IMR-90 (cell line): ENCODE measurements at regions not wholly inside any gene's neighbourhood (a gene's known extent, or its start where the extent isn't known, plus 50 kb on each side); places are given as distances from the start of the nearest gene placed in this dataset.

Experiments
- ATAC-seq: fragments of 200-7000 bp; cut with Tn5 transposase; 2 replicates; pipeline ENCODE4 v1.9.1; 2020; ENCODE audit warnings: low read depth, mild to moderate bottlenecking, moderate library complexity
- BruUV-seq: library from RNA; stranded (reverse); fragments of 400-500 nt; replicated peaks from 2 replicates; lab custom pipeline; 2021; lab: Mats Ljungman, UMichigan
- CTCF ChIA-PET: fragments of 300-600 bp; formaldehyde crosslinking; extraction: SDS; loops from one replicate; lab custom pipeline; 2021; ENCODE audit warnings: antibody characterized with exemption; lab: Yijun Ruan, JAX
- POLR2A ChIA-PET: fragments of 300-600 bp; sonication (Branson Sonifier 250); formaldehyde crosslinking; loops from one replicate; lab custom pipeline; 2022; ENCODE audit warnings: antibody characterized with exemption; ENCODE audit not compliant: unreplicated experiment; lab: Charles Lee
- DNase-seq: peaks from one replicate; pipeline ENCODE4 v3.0.0; 2013
- H2AFZ ChIP-seq: replicated peaks from 2 replicates; pipeline ENCODE3; 2013; ENCODE audit warnings: low read length, mild to moderate bottlenecking; ENCODE audit not compliant: poor library complexity
- H2AK5ac ChIP-seq: 2 replicates; pipeline ENCODE4 v1.6.1; 2013; ENCODE audit warnings: low read depth, low read length, inconsistent platforms
- H2AK9ac ChIP-seq: replicated peaks from 2 replicates; pipeline ENCODE3; 2013; ENCODE audit warnings: mild to moderate bottlenecking, low read depth, low read length, moderate library complexity; ENCODE audit not compliant: poor library complexity
- H2BK120ac ChIP-seq: 2 replicates; pipeline ENCODE4 v1.6.1; 2013; ENCODE audit warnings: low read depth, low read length, inconsistent platforms
- H2BK15ac ChIP-seq: 3 replicates; pipeline ENCODE4 v1.6.1; 2013; ENCODE audit warnings: low read depth, low read length, inconsistent platforms
- H2BK20ac ChIP-seq: 2 replicates; pipeline ENCODE4 v1.6.1; 2013; ENCODE audit warnings: low read depth, mild to moderate bottlenecking, inconsistent platforms, low read length, moderate library complexity
- H2BK5ac ChIP-seq: 2 replicates; pipeline ENCODE4 v1.6.1; 2013; ENCODE audit warnings: mild to moderate bottlenecking, low read depth, low read length, inconsistent platforms; ENCODE audit not compliant: poor library complexity, severe bottlenecking
- H3K14ac ChIP-seq: replicated peaks from 2 replicates; pipeline ENCODE4 v1.6.1; 2013; ENCODE audit warnings: low read depth, low read length, inconsistent platforms
- H3K18ac ChIP-seq: 2 replicates; pipeline ENCODE4 v1.6.1; 2013; ENCODE audit warnings: low read depth, low read length, control low read depth
- H3K23ac ChIP-seq: 2 replicates; pipeline ENCODE4 v1.6.1; 2013; ENCODE audit warnings: low read depth, low read length, inconsistent platforms
- H3K27ac ChIP-seq: 2 replicates; pipeline ENCODE4 v1.5.1; 2013; ENCODE audit warnings: mild to moderate bottlenecking, control low read depth, low read length; ENCODE audit not compliant: insufficient read depth
- H3K27me3 ChIP-seq: 2 replicates; pipeline ENCODE4 v1.6.1; 2013; ENCODE audit warnings: low read length; ENCODE audit not compliant: control insufficient read depth, insufficient read depth
- H3K36me3 ChIP-seq: 2 replicates; pipeline ENCODE4 v1.6.1; 2013; ENCODE audit warnings: low read length, mixed read lengths; ENCODE audit not compliant: control insufficient read depth, insufficient read depth
- H3K4ac ChIP-seq: 2 replicates; pipeline ENCODE4 v1.6.1; 2013; ENCODE audit warnings: low read depth, low read length, inconsistent platforms
- H3K4me1 ChIP-seq: 2 replicates; pipeline ENCODE4 v1.6.1; 2013; ENCODE audit warnings: low read length, mixed read lengths; ENCODE audit not compliant: control insufficient read depth, insufficient read depth
- H3K4me2 ChIP-seq: 2 replicates; pipeline ENCODE4 v1.6.1; 2013; ENCODE audit warnings: low read depth, mild to moderate bottlenecking, control low read depth, low read length, moderate library complexity
- H3K4me3 ChIP-seq: 2 replicates; pipeline ENCODE4 v1.5.1; 2013; ENCODE audit warnings: low read depth, mild to moderate bottlenecking, control low read depth, low read length, moderate library complexity; ENCODE audit not compliant: insufficient read depth
- H3K56ac ChIP-seq: 2 replicates; pipeline ENCODE4 v1.6.1; 2013; ENCODE audit warnings: low read length, inconsistent platforms; ENCODE audit not compliant: insufficient read depth; ENCODE audit errors: extremely low read depth
- H3K79me1 ChIP-seq, 2 experiments: 2 replicates each; pipeline ENCODE4 v1.6.1; 2013; ENCODE audit warnings: low read length in 2 of 2, inconsistent platforms in 1 of 2, low read depth in 1 of 2
- H3K9ac ChIP-seq: 2 replicates; pipeline ENCODE4 v1.6.1; 2013; ENCODE audit warnings: low read depth, low read length, control low read depth
- H3K9me1 ChIP-seq: 2 replicates; pipeline ENCODE4 v1.6.1; 2013; ENCODE audit warnings: low read length, inconsistent platforms; ENCODE audit not compliant: insufficient read depth
- H3K9me3 ChIP-seq: 2 replicates; pipeline ENCODE4 v1.6.1; 2013; ENCODE audit warnings: low read length; ENCODE audit not compliant: control insufficient read depth, insufficient read depth
- H4K20me1 ChIP-seq: 2 replicates; pipeline ENCODE4 v1.6.1; 2013; ENCODE audit warnings: low read length, inconsistent platforms; ENCODE audit not compliant: insufficient read depth
- H4K5ac ChIP-seq: 2 replicates; pipeline ENCODE4 v1.6.1; 2013; ENCODE audit warnings: mild to moderate bottlenecking, low read depth, low read length, control low read depth
- H4K8ac ChIP-seq, 2 experiments: 2 replicates each; pipeline ENCODE4 v1.6.1; 2013; ENCODE audit warnings: low read depth in 2 of 2, low read length in 2 of 2, control low read depth in 1 of 2, inconsistent platforms in 1 of 2
- H4K91ac ChIP-seq: 2 replicates; pipeline ENCODE4 v1.6.1; 2013; ENCODE audit warnings: low read depth, low read length, inconsistent platforms; ENCODE audit not compliant: insufficient read depth
- RAD21 ChIP-seq: IDR thresholded peaks from 2 replicates; pipeline ENCODE4 v1.6.1; 2012; ENCODE audit warnings: low read length, improper control_type of control experiment
- WGBS, 2 experiments: methylation state at CpG; one replicate each; pipeline versions ENCODE4 v1.1.5 to v1.1.7; 2013; ENCODE audit warnings: missing lambda C conversion rate in 2 of 2; ENCODE audit not compliant: insufficient read length in 1 of 2; ENCODE audit errors: extremely low coverage in 2 of 2; 5-methylcytosine and 5-hydroxymethylcytosine counted together
- dilution Hi-C: fragments of 300-500 bp; cut with HindIII; formaldehyde crosslinking; loops from one replicate; pipeline ENCODE4 v1.14.3; 2018; ENCODE audit warnings: low sequenced_read_pairs; ENCODE audit not compliant: unreplicated experiment
- in situ Hi-C: fragments of 300-500 bp; cut with MboI; formaldehyde crosslinking; loops from 3 replicates; pipeline ENCODE4 v1.14.3; 2019; ENCODE audit warnings: low sequenced_read_pairs, inconsistent platforms, mixed read lengths
- intact Hi-C: fragments of 100-400 bp; cut with micrococcal nuclease; formaldehyde crosslinking; loops from 2 replicates; pipeline ENCODE4 v1.10.0; 2022

GRCh38 chr11:111135101-111135500 lies 110.4 kb upstream of the POU2AF2 start:
- H3K23ac ChIP-seq = no peak overlapping the region
- intact Hi-C loops (no loop called here), dilution Hi-C loops (no loop called here), in situ Hi-C loops (no loop called here)
- H3K4me2 ChIP-seq = no peak overlapping the region
- no peaks in the 10 kb centered on the region for H3K9me3 ChIP-seq
- no peak overlapping the region for H3K27ac ChIP-seq
- no peak overlapping the region for H2AK5ac ChIP-seq
- DNase-seq (no peak), ATAC-seq (no peak)
- H3K27me3 ChIP-seq = no peaks in the 10 kb centered on the region
- H3K4me3 ChIP-seq = no peak overlapping the region
- no peak overlapping the region for H3K9ac ChIP-seq
- no peak overlapping the region for H3K4ac ChIP-seq
- no peaks in the 10 kb centered on the region for H3K9me1 ChIP-seq
- TF ChIP-seq RAD21 = no peak
- H4K20me1 ChIP-seq = no peaks in the 10 kb centered on the region
- H2AFZ ChIP-seq = no peak overlapping the region
- no peak overlapping the region for H4K5ac ChIP-seq
- no peak overlapping the region for H3K56ac ChIP-seq
- H3K79me1 ChIP-seq = no peaks in the 10 kb centered on the region
- no peak overlapping the region for H3K14ac ChIP-seq
- no peak overlapping the region for H2AK9ac ChIP-seq
- H3K36me3 ChIP-seq = no peaks in the 10 kb centered on the region
- CTCF ChIA-PET = interaction anchor here (0.6 kb wide), 1 partner anchor 145 kb away, joined by 3 read pairs; no protein-coding TSS in a partner anchor
- no peak overlapping the region for H2BK20ac ChIP-seq
- no peak overlapping the region for H4K8ac ChIP-seq
- POLR2A ChIA-PET = no interaction called here
- no peaks in the 10 kb centered on the region for H3K4me1 ChIP-seq
- no peak overlapping the region for H2BK120ac ChIP-seq
- H2BK15ac ChIP-seq = no peak overlapping the region
- no peak overlapping the region for H2BK5ac ChIP-seq
- no peak overlapping the region for H3K18ac ChIP-seq
- no peak overlapping the region for H4K91ac ChIP-seq
- BruUV-seq = no TSS peak
- WGBS, 2 experiments = 100% methylated on average over 1 of the region's 2 CpGs; no CpG with 5 or more reads in 1 of the 2 experiments
